ENCODE measurements at regions not wholly inside any gene's neighbourhood (a gene's known extent, or its start where the extent isn't known, plus 50 kb on each side); places are given as distances from the start of the nearest gene placed in this dataset.

GRCh38 chr4:67380154-67380553 lies 165.1 kb downstream of the CENPC start:
- TF ChIP-seq ZFP30 (CRISPR knock-in tag; IDR thresholded peaks at IDR 0.05) = no peak
- TF ChIP-seq SNAI2 (CRISPR knock-in tag; IDR thresholded peaks at IDR 0.05) = no peak
- no peak for TF ChIP-seq ZFP3 (CRISPR knock-in tag; IDR thresholded peaks at IDR 0.05)
- TF ChIP-seq ISL1 (CRISPR knock-in tag; IDR thresholded peaks at IDR 0.05) = no peak
- TF ChIP-seq GLIS3 (CRISPR knock-in tag; IDR thresholded peaks at IDR 0.05) = no peak
- TF ChIP-seq ARNTL (CRISPR knock-in tag; IDR thresholded peaks at IDR 0.05; ENCODE audit: borderline replicate concordance, low read depth) = no peak
- TF ChIP-seq TOX (CRISPR knock-in tag; IDR thresholded peaks at IDR 0.05; ENCODE audit: borderline replicate concordance) = no peak
- TF ChIP-seq OSR1 (CRISPR knock-in tag; IDR thresholded peaks at IDR 0.05) = no peak
